HepG2 (cell line): ENCODE measurements at regions not wholly inside any gene's neighbourhood (a gene's known extent, or its start where the extent isn't known, plus 50 kb on each side); places are given as distances from the start of the nearest gene placed in this dataset.

Experiments used
- ATAC-seq: fragments of 200-7000 bp; cut with Tn5 transposase; 3 replicates; pipeline ENCODE4 v1.9.1; 2020; ENCODE audit warnings: mild to moderate bottlenecking, moderate library complexity
- BruUV-seq: library from RNA; stranded (reverse); fragments of 400-500 nt; replicated peaks from 2 replicates; lab custom pipeline; 2021; lab: Mats Ljungman, UMichigan
- CTCF ChIA-PET: fragments of 300-600 bp; formaldehyde crosslinking; extraction: SDS; loops from one replicate; lab custom pipeline; 2021; ENCODE audit warnings: low total read pairs, inconsistent platforms, low intra/inter-chr PET ratio; lab: Yijun Ruan, JAX
- POLR2A ChIA-PET: fragments of 350-600 bp; sonication (Branson Sonifier 250); formaldehyde crosslinking; loops from one replicate; lab custom pipeline; 2020; ENCODE audit warnings: antibody characterized with exemption, inconsistent platforms; lab: Yijun Ruan, JAX
- DNase-seq: peaks from one replicate; pipeline ENCODE4 v3.0.0-alpha.2; 2015; ENCODE audit warnings: low spot score
- FAIRE-seq: peaks from 3 replicates; lab custom pipeline; 2011; peaks lifted over from hg19 to GRCh38; lab: Jason Lieb, UNC
- H2AFZ ChIP-seq: one replicate; pipeline ENCODE4 v1.6.1; 2011; ENCODE audit warnings: low read length, inconsistent platforms
- H3K27ac ChIP-seq: fragments of 300-600 bp; 3 replicates; pipeline ENCODE4 v1.8.0; 2011; ENCODE audit warnings: mixed run types, mild to moderate bottlenecking, mixed read lengths, low read length, inconsistent platforms; ENCODE audit not compliant: insufficient read depth; ENCODE audit errors: extremely low read length
- H3K27me3 ChIP-seq, 2 experiments: fragments of 200-600 bp in 1 of 2; 2 replicates in 1 of 2; 3 replicates in 1 of 2; pipeline versions ENCODE4 v1.6.0 to v1.8.0; 2011; ENCODE audit warnings: low read length in 2 of 2, mild to moderate bottlenecking in 2 of 2, moderate library complexity in 2 of 2, inconsistent platforms in 1 of 2; ENCODE audit not compliant: insufficient read depth in 2 of 2, control insufficient read depth in 1 of 2
- H3K36me3 ChIP-seq, 2 experiments: fragments of 200-600 bp in 1 of 2; replicated peaks in 1 of 2; 2 replicates in 1 of 2; 3 replicates in 1 of 2; pipeline versions ENCODE4 v1.5.1 to v1.8.0; 2011; ENCODE audit warnings: low read length in 2 of 2, inconsistent platforms in 1 of 2; ENCODE audit not compliant: insufficient read depth in 2 of 2, control insufficient read depth in 1 of 2
- H3K4me1 ChIP-seq: 2 replicates; pipeline ENCODE4 v1.5.1; 2012; ENCODE audit warnings: low read length, inconsistent platforms; ENCODE audit not compliant: insufficient read depth
- H3K4me2 ChIP-seq: 2 replicates; pipeline ENCODE4 v1.6.0; 2011; ENCODE audit warnings: low read depth, low read length, inconsistent platforms
- H3K4me3 ChIP-seq, 3 experiments: fragments of 200-600 bp in 1 of 3; sonication (generic), shearing (Covaris generic) in 1 of 3; replicated peaks in 1 of 3; 2 replicates each; pipeline ENCODE4 v1.5.1; 2011 to 2016; ENCODE audit warnings: low read length in 3 of 3, inconsistent platforms in 2 of 3, low read depth in 2 of 3, mild to moderate bottlenecking in 2 of 3, control low read depth in 1 of 3, mixed read lengths in 1 of 3; ENCODE audit not compliant: insufficient read depth in 1 of 3
- H3K79me2 ChIP-seq: one replicate; pipeline ENCODE4 v1.6.1; 2011; ENCODE audit warnings: low read length, inconsistent platforms; ENCODE audit not compliant: insufficient read depth
- H3K9ac ChIP-seq: 2 replicates; pipeline ENCODE4 v1.6.0; 2011; ENCODE audit warnings: mild to moderate bottlenecking, low read depth, low read length, inconsistent platforms; ENCODE audit not compliant: insufficient read depth
- H3K9me3 ChIP-seq: 2 replicates; pipeline ENCODE4 v1.5.1; 2012; ENCODE audit warnings: mild to moderate bottlenecking, low read length
- H4K20me1 ChIP-seq: 2 replicates; pipeline ENCODE4 v1.6.0; 2011; ENCODE audit warnings: inconsistent platforms, mild to moderate bottlenecking, low read length, moderate library complexity; ENCODE audit not compliant: insufficient read depth
- KLF12 ChIP-seq: sonication (generic); formaldehyde crosslinking; IDR thresholded peaks from 2 replicates; pipeline ENCODE4 v1.4.0; 2020; ENCODE audit warnings: missing genetic modification reagents, borderline replicate concordance
- NFE2L1 ChIP-seq: sonication (generic); formaldehyde crosslinking; IDR thresholded peaks from 2 replicates; pipeline ENCODE4 v1.4.0; 2020; ENCODE audit warnings: missing genetic modification reagents, mild to moderate bottlenecking, borderline replicate concordance
- PAF1 ChIP-seq: IDR thresholded peaks from 2 replicates; pipeline ENCODE4 v1.6.1; 2016; ENCODE audit warnings: missing genetic modification reagents, missing compliant biosample characterization
- ZHX1 ChIP-seq: sonication (generic); formaldehyde crosslinking; IDR thresholded peaks from 2 replicates; pipeline ENCODE4 v1.8.1; 2022; ENCODE audit warnings: low read depth, mild to moderate bottlenecking, missing genetic modification reagents
- ZNF280B ChIP-seq: sonication (generic); formaldehyde crosslinking; IDR thresholded peaks from 2 replicates; pipeline ENCODE4 v1.5.0; 2020; ENCODE audit warnings: missing genetic modification reagents, mild to moderate bottlenecking, borderline replicate concordance
- ZNF280D ChIP-seq: sonication (generic); formaldehyde crosslinking; IDR thresholded peaks from 2 replicates; pipeline ENCODE4 v1.5.1; 2020; ENCODE audit warnings: mild to moderate bottlenecking, missing genetic modification reagents
- ZNF3 ChIP-seq: IDR thresholded peaks from 2 replicates; pipeline ENCODE4 v1.7.0; 2017; ENCODE audit warnings: inconsistent platforms
- ZNF496 ChIP-seq: sonication (generic); formaldehyde crosslinking; IDR thresholded peaks from 2 replicates; pipeline ENCODE4 v1.8.1; 2023; ENCODE audit warnings: mild to moderate bottlenecking, moderate library complexity, missing genetic modification reagents; ENCODE audit not compliant: insufficient replicate concordance
- ZNF574 ChIP-seq: sonication (generic); formaldehyde crosslinking; IDR thresholded peaks from 2 replicates; pipeline ENCODE4 v1.4.0; 2020; ENCODE audit warnings: missing genetic modification reagents
- ZNF780A ChIP-seq: sonication (generic); formaldehyde crosslinking; IDR thresholded peaks from 2 replicates; pipeline ENCODE4 v1.8.0; 2022; ENCODE audit warnings: mild to moderate bottlenecking, missing genetic modification reagents, moderate library complexity
- WGBS: methylation state at CpG from one replicate; pipeline ENCODE4 v1.1.6; 2017; ENCODE audit warnings: low lambda C conversion rate; 5-methylcytosine and 5-hydroxymethylcytosine counted together
- in situ Hi-C: cut with HindIII; loops from 2 replicates; pipeline ENCODE4 v1.10.0; 2017; ENCODE audit warnings: low pct_unique_long_range_greater_than_20kb; ENCODE audit not compliant: extremely low pct_ligation_motif_present
- intact Hi-C: fragments of 100-400 bp; cut with micrococcal nuclease; formaldehyde crosslinking; loops from one replicate; pipeline ENCODE4 v1.10.0; 2022; ENCODE audit not compliant: unreplicated experiment

- Histone ChIP-seq H4K20me1 (no peaks in the 10 kb centered on the region), H3K9me3 (peaks cover 17% of the 10 kb centered on the region), H3K4me1 (no peaks in the 10 kb centered on the region), H2AFZ (no peak overlapping the region), H3K79me2 (no peaks in the 10 kb centered on the region), H3K36me3 (no peaks in the 10 kb centered on the region), H3K27me3 (0 out of 5 replicates have a peak, but pooled peaks cover 0 to 5% of the 10 kb centered on the region in 2 experiments), H3K27ac (no peak overlapping the region), H3K4me3 (no peak overlapping the region), H3K9ac (no peak overlapping the region), H3K4me2 (no peak overlapping the region)
- ChIA-PET CTCF (no interaction called here), POLR2A (no interaction called here)
- no peak for DNase-seq
- intact Hi-C loops = no loop called here
- WGBS = 0% methylated on average over 4 of the region's 4 CpGs
- BruUV-seq = no TSS peak
- no peak for ATAC-seq
- in situ Hi-C loops = no loop called here
- no peak for FAIRE-seq
- TF ChIP-seq ZNF3 (CRISPR knock-in tag) = no peak
- TF ChIP-seq PAF1 (CRISPR knock-in tag) = no peak
- TF ChIP-seq ZNF496 (CRISPR knock-in tag) = no peak
- TF ChIP-seq ZNF780A (CRISPR knock-in tag) = no peak
- TF ChIP-seq ZNF574 = no peak
- no peak for TF ChIP-seq KLF12 (CRISPR knock-in tag)
- no peak for TF ChIP-seq NFE2L1 (CRISPR knock-in tag)
- TF ChIP-seq ZHX1 (CRISPR knock-in tag) = no peak
- TF ChIP-seq ZNF280D (CRISPR knock-in tag) = no peak
- TF ChIP-seq ZNF280B (CRISPR knock-in tag) = no peak
These were observed 141.5 kb upstream of the NPVF start for GRCh38 chr7:25369786-25370185.
